ENCODE measurements at regions not wholly inside any gene's neighbourhood (a gene's known extent, or its start where the extent isn't known, plus 50 kb on each side); places are given as distances from the start of the nearest gene placed in this dataset.

- no peak for TF ChIP-seq POLR2A (IDR thresholded peaks at IDR 0.05; ENCODE audit: low read depth, low read length)
- TF ChIP-seq POLR2AphosphoS5 (IDR thresholded peaks at IDR 0.05; ENCODE audit: low read depth, low read length): no peak
- TF ChIP-seq SPI1 (IDR thresholded peaks at IDR 0.05; ENCODE audit: low read depth, low read length): no peak
- TF ChIP-seq TAF1 (IDR thresholded peaks at IDR 0.05; ENCODE audit: low read depth, low read length): no peak
- TF ChIP-seq PAX5 (IDR thresholded peaks at IDR 0.05; ENCODE audit: insufficient read depth, low read length, severe bottlenecking): no peak
- no peak for TF ChIP-seq POU2F2 (IDR thresholded peaks at IDR 0.05; ENCODE audit: low read depth, low read length)
Observed at GRCh38 chr4:54837576-54838140, 179.9 kb downstream of the KIT start.
